Keratinocyte (primary cell): ENCODE measurements at regions not wholly inside any gene's neighbourhood (a gene's known extent, or its start where the extent isn't known, plus 50 kb on each side); places are given as distances from the start of the nearest gene placed in this dataset.

Source experiments
- DNase-seq: peaks from one replicate; pipeline ENCODE4 v3.0.0-alpha.2; 2011; ENCODE audit warnings: low read depth, missing footprints, low spot score
- FAIRE-seq: peaks from 2 replicates; lab custom pipeline; 2011; peaks lifted over from hg19 to GRCh38; lab: Jason Lieb, UNC
- H2AFZ ChIP-seq: 2 replicates; pipeline ENCODE4 v1.6.0; 2012; ENCODE audit warnings: low read length, control low read depth, inconsistent platforms; ENCODE audit not compliant: control insufficient read depth
- H3K27ac ChIP-seq: 2 replicates; pipeline ENCODE4 v1.5.1; 2011; ENCODE audit warnings: low read length; ENCODE audit not compliant: control insufficient read depth, insufficient read depth
- H3K27me3 ChIP-seq: 3 replicates; pipeline ENCODE4 v1.6.0; 2011; ENCODE audit warnings: low read length; ENCODE audit not compliant: control insufficient read depth, insufficient read depth; ENCODE audit errors: extremely low read depth
- H3K36me3 ChIP-seq, 2 experiments: 2 replicates in 1 of 2; 3 replicates in 1 of 2; pipeline ENCODE4 v1.5.1; 2011; ENCODE audit warnings: low read length in 2 of 2, mild to moderate bottlenecking in 1 of 2; ENCODE audit not compliant: control insufficient read depth in 2 of 2, insufficient read depth in 2 of 2; ENCODE audit errors: extremely low read depth in 1 of 2
- H3K4me1 ChIP-seq: 3 replicates; pipeline ENCODE4 v1.5.1; 2011; ENCODE audit warnings: low read length; ENCODE audit not compliant: control insufficient read depth, insufficient read depth; ENCODE audit errors: extremely low read depth
- H3K4me2 ChIP-seq: 3 replicates; pipeline ENCODE4 v1.6.0; 2011; ENCODE audit warnings: low read depth, low read length; ENCODE audit not compliant: control insufficient read depth, insufficient read depth; ENCODE audit errors: extremely low read depth
- H3K4me3 ChIP-seq, 3 experiments: fragments of 200-600 bp in 1 of 3; sonication (generic) in 1 of 3; 2 replicates in 2 of 3; 3 replicates in 1 of 3; pipeline ENCODE4 v1.5.1; 2011 to 2016; ENCODE audit warnings: low read length in 3 of 3, mild to moderate bottlenecking in 3 of 3, control low read depth in 2 of 3, inconsistent platforms in 1 of 3, low read depth in 1 of 3, mixed read lengths in 1 of 3, mixed run types in 1 of 3, moderate library complexity in 1 of 3; ENCODE audit not compliant: control insufficient read depth in 2 of 3, insufficient read depth in 2 of 3; ENCODE audit errors: extremely low read depth in 1 of 3
- H3K79me2 ChIP-seq: 2 replicates; pipeline ENCODE4 v1.6.0; 2012; ENCODE audit warnings: low read length; ENCODE audit not compliant: control insufficient read depth, insufficient read depth
- H3K9ac ChIP-seq: 3 replicates; pipeline ENCODE4 v1.6.0; 2011; ENCODE audit warnings: low read length; ENCODE audit not compliant: control insufficient read depth, insufficient read depth; ENCODE audit errors: extremely low read depth
- H3K9me1 ChIP-seq: 3 replicates; pipeline ENCODE4 v1.6.0; 2011; ENCODE audit warnings: low read length; ENCODE audit not compliant: control insufficient read depth, insufficient read depth; ENCODE audit errors: extremely low read depth
- H3K9me3 ChIP-seq: 2 replicates; pipeline ENCODE4 v1.5.1; 2012; ENCODE audit warnings: low read depth, low read length; ENCODE audit not compliant: control insufficient read depth
- H4K20me1 ChIP-seq: 3 replicates; pipeline ENCODE4 v1.6.0; 2011; ENCODE audit warnings: low read length; ENCODE audit not compliant: control insufficient read depth, insufficient read depth; ENCODE audit errors: extremely low read depth
- CTCF ChIP-seq, 3 experiments: IDR thresholded peaks in 1 of 3; conservative IDR thresholded peaks in 1 of 3; optimal IDR thresholded peaks in 1 of 3; 2 replicates in 2 of 3; 3 replicates in 1 of 3; pipeline versions ENCODE3 to v1.5.1; 2011; ENCODE audit warnings: low read length in 3 of 3, mild to moderate bottlenecking in 3 of 3, moderate library complexity in 2 of 3, control low read depth in 1 of 3, inconsistent platforms in 1 of 3; ENCODE audit not compliant: insufficient read depth in 2 of 3; ENCODE audit errors: extremely low read depth in 1 of 3
- EZH2 ChIP-seq: IDR thresholded peaks from one replicate; pipeline ENCODE4 v1.6.1; 2012; ENCODE audit warnings: inconsistent platforms, mild to moderate bottlenecking, low read length, moderate library complexity
- dilution Hi-C: fragments of 300-500 bp; cut with MboI; formaldehyde crosslinking; loops from one replicate; pipeline ENCODE4 v1.7.0; 2020; ENCODE audit warnings: low sequenced_read_pairs; ENCODE audit not compliant: extremely low pct_ligation_motif_present

GRCh38 chr4:188732131-188732530 lies 592.9 kb downstream of the TRIML1 start:
- H3K36me3 ChIP-seq: no peaks in the 10 kb centered on the region
- DNase-seq (no peak), FAIRE-seq (no peak)
- TF ChIP-seq CTCF (optimal IDR thresholded peaks at IDR 0.05 in 1 of 3, IDR thresholded peaks at IDR 0.05 in 1 of 3, conservative IDR thresholded peaks at IDR 0.05 in 1 of 3; ENCODE audit: extremely low read depth in 1 of 3, insufficient read depth in 2 of 3, low read length in 3 of 3) (no peak), EZH2 (no peak)
- H3K4me3 ChIP-seq: no peak overlapping the region
- no peaks in the 10 kb centered on the region for H3K9me1 ChIP-seq
- no peak overlapping the region for H3K4me2 ChIP-seq
- no peaks in the 10 kb centered on the region for H3K9me3 ChIP-seq
- H3K27me3 ChIP-seq: no peaks in the 10 kb centered on the region
- dilution Hi-C loops: no loop called here
- no peaks in the 10 kb centered on the region for H3K4me1 ChIP-seq
- no peak overlapping the region for H2AFZ ChIP-seq
- no peaks in the 10 kb centered on the region for H3K79me2 ChIP-seq
- no peaks in the 10 kb centered on the region for H4K20me1 ChIP-seq
- no peak overlapping the region for H3K27ac ChIP-seq
- H3K9ac ChIP-seq: no peak overlapping the region

GRCh38 chr4:188735082-188735481 lies 595.8 kb downstream of the TRIML1 start:
- dilution Hi-C loops: no loop called here

More at GRCh38 chr4:188735082-188735481, 595.8 kb downstream of the TRIML1 start:
- Histone ChIP-seq H3K79me2 (peaks cover 2% of the 10 kb centered on the region), H3K27ac (no peak overlapping the region), H3K9ac (no peak overlapping the region), H3K9me3 (no peaks in the 10 kb centered on the region), H3K4me1 (no peaks in the 10 kb centered on the region), H2AFZ (no peak overlapping the region), H3K36me3 (no peaks in the 10 kb centered on the region), H3K27me3 (no peaks in the 10 kb centered on the region), H3K4me3 (no peak overlapping the region), H3K4me2 (no peak overlapping the region), H3K9me1 (no peaks in the 10 kb centered on the region), H4K20me1 (no peaks in the 10 kb centered on the region)
- DNase-seq (no peak), FAIRE-seq (no peak)
- no peak for TF ChIP-seq EZH2
- TF ChIP-seq CTCF (optimal IDR thresholded peaks at IDR 0.05 in 1 of 3, IDR thresholded peaks at IDR 0.05 in 1 of 3, conservative IDR thresholded peaks at IDR 0.05 in 1 of 3; ENCODE audit: extremely low read depth in 1 of 3, insufficient read depth in 2 of 3, low read length in 3 of 3): no peak
